CD14-positive monocyte (primary cell): ENCODE measurements at regions not wholly inside any gene's neighbourhood (a gene's known extent, or its start where the extent isn't known, plus 50 kb on each side); places are given as distances from the start of the nearest gene placed in this dataset.

Experiments used
- DNase-seq, 3 donors: peaks; one replicate each; pipeline ENCODE4 v3.0.0-alpha.2; 2011 to 2022
- H2AFZ ChIP-seq: 2 replicates; pipeline ENCODE4 v1.6.0; 2012; ENCODE audit warnings: mild to moderate bottlenecking, low read depth, low read length, inconsistent platforms; ENCODE audit not compliant: insufficient read depth, poor library complexity, severe bottlenecking
- H3K27ac ChIP-seq, 2 donors: 1 replicate in 1 of 2; 2 replicates in 1 of 2; pipeline ENCODE4 v1.5.1; 2012 to 2013; ENCODE audit warnings: low read length in 2 of 2, control low read depth in 1 of 2, inconsistent platforms in 1 of 2, low read depth in 1 of 2, mild to moderate bottlenecking in 1 of 2
- H3K27me3 ChIP-seq, 2 donors: one replicate each; pipeline versions ENCODE4 v1.6.0 to v1.6.1; 2011 to 2013; ENCODE audit warnings: low read length in 2 of 2; ENCODE audit not compliant: control insufficient read depth in 2 of 2, insufficient read depth in 2 of 2
- H3K36me3 ChIP-seq, 2 donors: replicated peaks in 1 of 2; 1 replicate in 1 of 2; 2 replicates in 1 of 2; pipeline versions ENCODE4 v1.5.1 to v1.6.1; 2012 to 2013; ENCODE audit warnings: low read length in 2 of 2, control low read depth in 1 of 2, inconsistent platforms in 1 of 2, mild to moderate bottlenecking in 1 of 2; ENCODE audit not compliant: insufficient read depth in 2 of 2, control insufficient read depth in 1 of 2
- H3K4me1 ChIP-seq, 2 donors: 1 replicate in 1 of 2; 2 replicates in 1 of 2; pipeline versions ENCODE4 v1.5.1 to v1.6.1; 2012 to 2013; ENCODE audit warnings: low read length in 2 of 2, control low read depth in 1 of 2, inconsistent platforms in 1 of 2, mild to moderate bottlenecking in 1 of 2, moderate library complexity in 1 of 2; ENCODE audit not compliant: insufficient read depth in 2 of 2, control insufficient read depth in 1 of 2
- H3K4me2 ChIP-seq: replicated peaks from 2 replicates; pipeline ENCODE3; 2012; ENCODE audit warnings: low read length, moderate library complexity, mild to moderate bottlenecking; ENCODE audit not compliant: poor library complexity, severe bottlenecking; ENCODE audit errors: extremely low read depth
- H3K4me3 ChIP-seq, 3 experiments: fragments of 200-600 bp in 1 of 3; sonication (generic) in 1 of 3; replicated peaks in 1 of 3; 1 replicate in 2 of 3; 2 replicates in 1 of 3; pipeline ENCODE4 v1.5.1; 2011 to 2013; ENCODE audit warnings: low read length in 3 of 3, mild to moderate bottlenecking in 3 of 3, control low read depth in 2 of 3, low read depth in 2 of 3, inconsistent platforms in 1 of 3, moderate library complexity in 1 of 3
- H3K79me2 ChIP-seq: 2 replicates; pipeline ENCODE4 v1.6.0; 2012; ENCODE audit warnings: mild to moderate bottlenecking, control low read depth, inconsistent platforms, low read length, moderate library complexity; ENCODE audit not compliant: insufficient read depth
- H3K9ac ChIP-seq: 2 replicates; pipeline ENCODE4 v1.6.0; 2017; ENCODE audit warnings: low read length, mild to moderate bottlenecking; ENCODE audit not compliant: insufficient read depth, poor library complexity, severe bottlenecking
- H3K9me3 ChIP-seq, 2 donors: replicated peaks in 1 of 2; 1 replicate in 1 of 2; 2 replicates in 1 of 2; pipeline versions ENCODE4 v1.5.1 to v1.6.1; 2012 to 2013; ENCODE audit warnings: low read length in 2 of 2, control low read depth in 1 of 2; ENCODE audit not compliant: control insufficient read depth in 1 of 2, insufficient read depth in 1 of 2
- H4K20me1 ChIP-seq: 2 replicates; pipeline ENCODE4 v1.6.0; 2012; ENCODE audit warnings: mild to moderate bottlenecking, low read length, control low read depth, moderate library complexity; ENCODE audit not compliant: insufficient read depth
- H3K27ac Mint-ChIP-seq, 7 donors: one replicate each; pipeline ENCODE4 v1.8.0; 2020; ENCODE audit warnings: mild to moderate bottlenecking in 7 of 7, mixed read lengths in 7 of 7, moderate library complexity in 6 of 7, inconsistent platforms in 2 of 7
- H3K27me3 Mint-ChIP-seq, 3 donors: one replicate each; pipeline ENCODE4 v1.8.0; 2021 to 2022; ENCODE audit warnings: low read depth in 3 of 3, mild to moderate bottlenecking in 3 of 3, mixed read lengths in 3 of 3, moderate library complexity in 3 of 3, inconsistent platforms in 1 of 3
- H3K36me3 Mint-ChIP-seq, 2 donors: one replicate each; pipeline ENCODE4 v1.8.0; 2020; ENCODE audit warnings: mixed read lengths in 2 of 2, inconsistent platforms in 1 of 2, mild to moderate bottlenecking in 1 of 2
- H3K4me1 Mint-ChIP-seq: one replicate; pipeline ENCODE4 v1.8.0; 2020; ENCODE audit warnings: mild to moderate bottlenecking, mixed read lengths
- H3K4me3 Mint-ChIP-seq, 2 donors: one replicate each; pipeline ENCODE4 v1.8.0; 2020; ENCODE audit warnings: mild to moderate bottlenecking in 2 of 2, mixed read lengths in 2 of 2, moderate library complexity in 1 of 2
- H3K9me3 Mint-ChIP-seq, 7 donors: one replicate each; pipeline ENCODE4 v1.8.0; 2020 to 2022; ENCODE audit warnings: mixed read lengths in 7 of 7, mild to moderate bottlenecking in 6 of 7, moderate library complexity in 6 of 7, inconsistent platforms in 2 of 7
- WGBS: methylation state at CpG from one replicate; pipeline ENCODE4 v1.1.5; 2013; ENCODE audit warnings: missing lambda C conversion rate; ENCODE audit not compliant: insufficient coverage; 5-methylcytosine and 5-hydroxymethylcytosine counted together
- intact Hi-C, 2 donors: fragments of 100-400 bp; cut with micrococcal nuclease; formaldehyde crosslinking; loops; one replicate each; pipeline versions ENCODE4 v1.15.0 to v1.15.1; 2023
- TF ChIP-seq, protein P1 (sequence below): fragments of 200-600 bp; IDR thresholded peaks from one replicate; pipeline ENCODE4 v1.8.0; 2022; ENCODE audit warnings: antibody characterized with exemption, mild to moderate bottlenecking

DNA sequence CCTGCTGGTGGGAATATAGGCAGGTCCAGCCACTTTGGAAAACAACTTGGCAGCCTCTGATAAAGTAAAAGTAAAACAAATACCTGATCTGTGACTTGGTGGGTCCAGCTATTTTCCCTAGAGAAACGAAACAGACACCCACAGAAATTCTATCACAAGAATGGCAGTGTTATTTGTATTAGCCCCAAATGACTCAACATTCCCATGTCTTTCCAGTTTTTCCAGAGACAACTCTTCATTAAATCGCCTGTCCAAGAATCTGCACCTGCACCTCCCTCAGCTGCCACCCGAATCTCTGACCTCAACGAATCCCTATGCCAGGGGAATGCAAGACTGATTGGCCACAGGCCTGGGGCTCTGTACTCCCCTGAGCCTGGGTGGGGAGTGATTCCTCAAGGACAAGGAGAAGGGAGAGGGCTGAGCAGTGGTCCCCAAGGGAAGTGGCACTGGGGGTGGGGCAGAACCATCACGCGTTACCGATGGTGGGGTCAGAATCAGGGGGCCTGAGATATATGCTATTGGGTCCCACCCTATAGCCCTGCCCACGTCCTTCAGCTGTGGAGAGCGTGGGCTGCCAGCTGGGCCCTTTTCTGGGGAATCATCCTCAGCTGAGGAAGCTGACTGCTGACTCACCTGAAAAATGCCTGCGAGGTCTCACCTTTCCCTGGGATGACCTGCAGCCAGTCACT, 553.0 kb downstream of the PTPRU start:
- intact Hi-C loops, result no loop called here
- no peak for DNase-seq
- no peaks in the 10 kb centered on the region for H3K36me3 Mint-ChIP-seq
- Histone ChIP-seq H2AFZ (no peak overlapping the region), H3K9me3 (no peaks in the 10 kb centered on the region), H3K9ac (no peak overlapping the region), H4K20me1 (no peaks in the 10 kb centered on the region), H3K27me3 (no peaks in the 10 kb centered on the region), H3K4me2 (no peak overlapping the region), H3K4me3 (no peak overlapping the region), H3K36me3 (no peaks in the 10 kb centered on the region), H3K27ac (no peak overlapping the region), H3K4me1 (no peaks in the 10 kb centered on the region), H3K79me2 (no peaks in the 10 kb centered on the region)
- peak overlapping the region in 1 of 7 donors; percentile 37 for H3K27ac Mint-ChIP-seq
- WGBS, result 67% methylated on average over 7 of the region's 10 CpGs
- no peak overlapping the region for H3K4me3 Mint-ChIP-seq
- peaks cover 5 to 19% (median 8%) of the 10 kb centered on the region in 3 donors for H3K27me3 Mint-ChIP-seq
- TF ChIP-seq, protein P1, sequence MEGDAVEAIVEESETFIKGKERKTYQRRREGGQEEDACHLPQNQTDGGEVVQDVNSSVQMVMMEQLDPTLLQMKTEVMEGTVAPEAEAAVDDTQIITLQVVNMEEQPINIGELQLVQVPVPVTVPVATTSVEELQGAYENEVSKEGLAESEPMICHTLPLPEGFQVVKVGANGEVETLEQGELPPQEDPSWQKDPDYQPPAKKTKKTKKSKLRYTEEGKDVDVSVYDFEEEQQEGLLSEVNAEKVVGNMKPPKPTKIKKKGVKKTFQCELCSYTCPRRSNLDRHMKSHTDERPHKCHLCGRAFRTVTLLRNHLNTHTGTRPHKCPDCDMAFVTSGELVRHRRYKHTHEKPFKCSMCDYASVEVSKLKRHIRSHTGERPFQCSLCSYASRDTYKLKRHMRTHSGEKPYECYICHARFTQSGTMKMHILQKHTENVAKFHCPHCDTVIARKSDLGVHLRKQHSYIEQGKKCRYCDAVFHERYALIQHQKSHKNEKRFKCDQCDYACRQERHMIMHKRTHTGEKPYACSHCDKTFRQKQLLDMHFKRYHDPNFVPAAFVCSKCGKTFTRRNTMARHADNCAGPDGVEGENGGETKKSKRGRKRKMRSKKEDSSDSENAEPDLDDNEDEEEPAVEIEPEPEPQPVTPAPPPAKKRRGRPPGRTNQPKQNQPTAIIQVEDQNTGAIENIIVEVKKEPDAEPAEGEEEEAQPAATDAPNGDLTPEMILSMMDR, result no peak
- peaks cover 3% of the 10 kb centered on the region for H3K4me1 Mint-ChIP-seq
- no peaks in the 10 kb centered on the region for H3K9me3 Mint-ChIP-seq

DNA sequence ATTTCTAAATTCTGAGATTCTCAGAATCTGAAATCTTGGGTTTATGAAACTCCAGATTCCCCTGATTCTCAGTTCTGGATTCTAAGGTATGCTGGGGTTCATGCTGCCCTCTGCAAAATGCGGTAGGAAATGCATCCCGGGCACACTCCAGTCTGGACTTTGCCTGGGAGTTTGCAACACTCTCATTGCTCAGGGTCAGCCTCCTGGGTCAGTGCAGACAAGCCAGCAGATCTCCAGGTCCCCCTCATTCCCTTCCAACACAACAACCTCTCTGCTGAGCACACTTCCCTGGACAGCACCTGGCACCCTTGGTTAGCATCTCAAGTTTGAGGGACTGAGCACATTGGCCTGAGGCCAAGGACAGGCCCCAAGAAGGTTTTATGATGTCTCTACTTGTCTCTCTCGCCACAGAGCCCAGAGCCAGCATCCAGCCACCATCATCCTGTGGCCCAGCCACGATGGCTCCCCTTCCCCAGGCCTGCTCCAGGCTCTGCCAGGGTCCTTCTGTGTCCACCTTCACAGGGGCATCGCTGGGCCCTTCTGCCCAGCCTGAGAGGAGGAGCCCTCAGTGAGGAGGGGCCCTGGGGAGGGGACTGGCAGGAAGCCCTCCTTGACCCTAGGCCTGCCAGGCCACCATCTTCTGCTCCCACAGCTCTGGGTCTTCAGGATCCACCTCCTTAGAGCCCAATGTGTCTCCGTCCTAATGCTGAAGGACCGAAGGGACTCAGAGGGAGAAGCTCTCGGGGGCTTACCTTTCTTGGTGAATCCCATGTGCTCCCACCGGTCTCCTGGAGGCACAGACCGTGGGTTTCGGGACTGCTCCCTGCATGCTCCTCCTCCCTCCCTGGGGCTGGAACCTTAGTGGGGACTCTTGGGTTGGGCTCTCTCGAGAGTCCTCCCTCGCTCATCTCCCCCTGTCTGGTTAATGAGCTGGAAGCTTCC, 550.7 kb downstream of the PTPRU start:
- no peaks in the 10 kb centered on the region for H3K79me2 ChIP-seq
- no peak overlapping the region for H2AFZ ChIP-seq
- no peaks in the 10 kb centered on the region for H3K4me1 Mint-ChIP-seq
- no peak overlapping the region for H3K27ac ChIP-seq
- DNase-seq, result no peak
- no peaks in the 10 kb centered on the region for H3K36me3 ChIP-seq
- H3K9ac ChIP-seq, result no peak overlapping the region
- H3K4me1 ChIP-seq, result no peaks in the 10 kb centered on the region
- H3K27me3 ChIP-seq, result no peaks in the 10 kb centered on the region
- H3K27me3 Mint-ChIP-seq, result peaks cover 5 to 21% (median 8%) of the 10 kb centered on the region in 3 donors
- no peaks in the 10 kb centered on the region for H4K20me1 ChIP-seq
- TF ChIP-seq, protein P1, result no peak
- H3K9me3 Mint-ChIP-seq, result no peaks in the 10 kb centered on the region
- intact Hi-C loops, result no loop called here
- H3K4me3 Mint-ChIP-seq, result no peak overlapping the region
- H3K9me3 ChIP-seq, result no peaks in the 10 kb centered on the region
- peak overlapping the region in 1 of 7 donors; percentile 7 for H3K27ac Mint-ChIP-seq
- WGBS, result 86% methylated on average over 9 of the region's 13 CpGs
- H3K4me3 ChIP-seq, result no peak overlapping the region
- no peak overlapping the region for H3K4me2 ChIP-seq
- no peaks in the 10 kb centered on the region for H3K36me3 Mint-ChIP-seq
